GM19025 (cell line): ENCODE measurements at regions not wholly inside any gene's neighbourhood (a gene's known extent, or its start where the extent isn't known, plus 50 kb on each side); places are given as distances from the start of the nearest gene placed in this dataset.

Experiments
- ATAC-seq: cut with Tn5 transposase; IDR thresholded peaks from one replicate; pipeline ENCODE4 v1.9.1; 2021; ENCODE audit warnings: mild to moderate bottlenecking, low read depth, moderate library complexity; ENCODE audit not compliant: unreplicated experiment

GRCh38 chr3:72299321-72299802 is 514.4 kb upstream of the PROK2 start:
- ATAC-seq: no peak

GRCh38 chr3:72298201-72299152 is 513.5 kb upstream of the PROK2 start:
- ATAC-seq: no peak

- no peak for ATAC-seq
These were observed 512.5 kb upstream of the PROK2 start for GRCh38 chr3:72297481-72297880.

- ATAC-seq: no peak
These were observed 511.6 kb upstream of the PROK2 start for GRCh38 chr3:72296477-72297111.

GRCh38 chr3:72295962-72296450 is 511.1 kb upstream of the PROK2 start:
- ATAC-seq: no peak

GRCh38 chr3:72295276-72295961 is 510.5 kb upstream of the PROK2 start:
- no peak for ATAC-seq

GRCh38 chr3:72290859-72291638 is 506.1 kb upstream of the PROK2 start:
- ATAC-seq: no peak

GRCh38 chr3:72289692-72290071 is 504.7 kb upstream of the PROK2 start:
- no peak for ATAC-seq

GRCh38 chr3:72288955-72289691 is 504.2 kb upstream of the PROK2 start:
- no peak for ATAC-seq

- ATAC-seq: no peak
These were observed 503.0 kb upstream of the PROK2 start for GRCh38 chr3:72287956-72288355.

GRCh38 chr3:72285502-72285901 is 500.6 kb upstream of the PROK2 start:
- no peak for ATAC-seq

- ATAC-seq: no peak
These were observed 499.5 kb upstream of the PROK2 start for GRCh38 chr3:72284471-72284870.

GRCh38 chr3:72282918-72283317 is 498.0 kb upstream of the PROK2 start:
- ATAC-seq: no peak

GRCh38 chr3:72281551-72281950 is 496.6 kb upstream of the PROK2 start:
- ATAC-seq: no peak

GRCh38 chr3:72280876-72281275 is 495.9 kb upstream of the PROK2 start:
- no peak for ATAC-seq

GRCh38 chr3:72279631-72280041 is 494.7 kb upstream of the PROK2 start:
- no peak for ATAC-seq

- no peak for ATAC-seq
These were observed 494.2 kb upstream of the PROK2 start for GRCh38 chr3:72279068-72279604.

GRCh38 chr3:72278349-72279067 is 493.6 kb upstream of the PROK2 start:
- no peak for ATAC-seq

- ATAC-seq: no peak
These were observed 492.8 kb upstream of the PROK2 start for GRCh38 chr3:72277710-72278109.
